Esophagus muscularis mucosa (tissue), 4 donors: ENCODE measurements at regions not wholly inside any gene's neighbourhood (a gene's known extent, or its start where the extent isn't known, plus 50 kb on each side); places are given as distances from the start of the nearest gene placed in this dataset.
A peak's percentile ranks its signal among the peaks of the same experiment; 100 is the strongest.

ENCODE experiments used
- DNase-seq: peaks from one replicate; pipeline ENCODE4 v3.0.0-alpha.2; 2017; ENCODE audit errors: extremely low spot score
- H3K27ac ChIP-seq, 4 donors: fragments of 200-600 bp; sonication (generic); replicated peaks in 1 of 4; 1 replicate in 3 of 4; 2 replicates in 1 of 4; pipeline ENCODE4 v1.5.1; 2016 to 2019; ENCODE audit warnings: mild to moderate bottlenecking in 1 of 4
- H3K27me3 ChIP-seq, 4 donors: fragments of 200-600 bp; sonication (generic); one replicate each; pipeline versions ENCODE4 v1.5.1 to v1.6.0; 2016 to 2019
- H3K36me3 ChIP-seq, 4 donors: fragments of 200-600 bp; sonication (generic); one replicate each; pipeline ENCODE4 v1.5.1; 2016 to 2019
- H3K4me1 ChIP-seq, 4 donors: fragments of 200-600 bp; sonication (generic); one replicate each; pipeline ENCODE4 v1.5.1; 2016 to 2019
- H3K4me3 ChIP-seq, 4 donors: fragments of 200-600 bp; sonication (generic); 1 replicate in 2 of 4; 2 replicates in 2 of 4; pipeline ENCODE4 v1.5.1; 2016 to 2019; ENCODE audit warnings: mild to moderate bottlenecking in 4 of 4, moderate library complexity in 1 of 4
- H3K9me3 ChIP-seq, 4 donors: fragments of 200-600 bp; sonication (generic); 1 replicate in 3 of 4; 2 replicates in 1 of 4; pipeline ENCODE4 v1.5.1; 2016 to 2019
- EP300 ChIP-seq: sonication (generic); formaldehyde crosslinking; IDR thresholded peaks from one replicate; pipeline ENCODE4 v1.6.1; 2017; ENCODE audit warnings: antibody characterized with exemption
- POLR2A ChIP-seq: fragments of 450-650 bp; IDR thresholded peaks from one replicate; pipeline ENCODE4 v1.6.1; 2017; ENCODE audit warnings: antibody characterized with exemption, moderate library complexity, mild to moderate bottlenecking, low read depth
- POLR2AphosphoS5 ChIP-seq, 2 donors: sonication (generic); formaldehyde crosslinking; IDR thresholded peaks; one replicate each; pipeline ENCODE4 v1.6.1; 2017; ENCODE audit warnings: antibody characterized with exemption in 2 of 2
- whole genome bisulfite sequencing: methylation state at CpG from one replicate; pipeline ENCODE4 v1.1.5; 2018; 5-methylcytosine and 5-hydroxymethylcytosine counted together
- intact Hi-C: fragments of 100-400 bp; cut with DNase I; formaldehyde crosslinking; loops from one replicate; pipeline ENCODE4 v1.15.1; 2023
- TF ChIP-seq, protein P1 (sequence below), 3 experiments: fragments of 200-600 bp in 2 of 3; fragments of 450-650 bp in 1 of 3; sonication (generic) in 2 of 3; IDR thresholded peaks; one replicate each; pipeline ENCODE4 v1.5.1; 2017 to 2019; ENCODE audit warnings: antibody characterized with exemption in 3 of 3, mild to moderate bottlenecking in 2 of 3, moderate library complexity in 1 of 3

DNA sequence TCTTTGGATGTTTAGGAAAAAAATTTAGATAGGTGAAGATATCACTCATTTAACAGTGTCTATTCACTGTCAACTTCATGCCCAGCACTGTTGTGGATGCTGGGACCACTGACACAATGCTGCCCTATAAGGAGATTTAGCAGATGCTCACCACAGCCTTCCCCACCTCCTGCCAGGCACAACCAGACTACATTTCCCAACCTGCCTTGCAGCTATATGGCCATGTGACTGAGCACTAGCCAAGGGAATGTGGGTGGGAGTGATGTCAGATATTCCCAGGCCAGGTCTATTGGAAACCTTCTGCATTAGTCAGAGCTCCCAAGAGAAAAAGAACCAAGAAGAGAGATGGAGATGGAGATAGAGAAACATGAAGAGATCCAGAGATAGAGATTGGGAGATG is 302.6 kb upstream of the TAS2R1 start:
- Histone ChIP-seq H3K36me3 (no peaks in the 10 kb centered on the region), H3K4me1 (no peaks in the 10 kb centered on the region), H3K27me3 (no peaks in the 10 kb centered on the region), H3K9me3 (peaks cover 0 to 5% (median 2%) of the 10 kb centered on the region in 4 donors), H3K4me3 (no peak overlapping the region), H3K27ac (no peak overlapping the region)
- TF ChIP-seq EP300 (no peak), POLR2AphosphoS5 (IDR thresholded peaks at IDR 0.05) (no peak), POLR2A (no peak)
- TF ChIP-seq, protein P1, sequence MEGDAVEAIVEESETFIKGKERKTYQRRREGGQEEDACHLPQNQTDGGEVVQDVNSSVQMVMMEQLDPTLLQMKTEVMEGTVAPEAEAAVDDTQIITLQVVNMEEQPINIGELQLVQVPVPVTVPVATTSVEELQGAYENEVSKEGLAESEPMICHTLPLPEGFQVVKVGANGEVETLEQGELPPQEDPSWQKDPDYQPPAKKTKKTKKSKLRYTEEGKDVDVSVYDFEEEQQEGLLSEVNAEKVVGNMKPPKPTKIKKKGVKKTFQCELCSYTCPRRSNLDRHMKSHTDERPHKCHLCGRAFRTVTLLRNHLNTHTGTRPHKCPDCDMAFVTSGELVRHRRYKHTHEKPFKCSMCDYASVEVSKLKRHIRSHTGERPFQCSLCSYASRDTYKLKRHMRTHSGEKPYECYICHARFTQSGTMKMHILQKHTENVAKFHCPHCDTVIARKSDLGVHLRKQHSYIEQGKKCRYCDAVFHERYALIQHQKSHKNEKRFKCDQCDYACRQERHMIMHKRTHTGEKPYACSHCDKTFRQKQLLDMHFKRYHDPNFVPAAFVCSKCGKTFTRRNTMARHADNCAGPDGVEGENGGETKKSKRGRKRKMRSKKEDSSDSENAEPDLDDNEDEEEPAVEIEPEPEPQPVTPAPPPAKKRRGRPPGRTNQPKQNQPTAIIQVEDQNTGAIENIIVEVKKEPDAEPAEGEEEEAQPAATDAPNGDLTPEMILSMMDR (IDR thresholded peaks at IDR 0.05), result no peak
- intact Hi-C loops, result no loop called here
- no peak for DNase-seq

DNA sequence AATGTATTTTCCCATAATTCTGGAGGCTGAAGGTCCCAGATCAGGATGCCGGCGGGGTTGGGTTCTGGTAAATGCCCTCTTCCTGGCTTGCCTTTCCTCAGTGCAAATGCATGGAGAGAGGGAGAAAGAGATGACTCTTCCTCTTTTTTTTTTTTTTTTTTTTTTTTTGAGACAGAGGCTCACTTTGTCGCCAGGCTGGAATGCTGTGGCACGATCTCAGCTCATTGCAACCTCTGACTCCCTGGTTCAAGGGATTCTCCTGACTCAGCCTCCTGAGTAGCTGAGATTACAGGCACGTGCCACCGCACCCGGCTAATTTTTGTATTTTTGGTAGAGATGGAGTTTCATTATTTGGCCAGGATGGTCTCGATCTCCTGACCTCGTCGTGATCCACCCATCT is 300.0 kb upstream of the TAS2R1 start:
- intact Hi-C loops, result no loop called here
- WGBS, result 87% methylated on average over 10 of the region's 10 CpGs
- DNase-seq, result no peak

DNA sequence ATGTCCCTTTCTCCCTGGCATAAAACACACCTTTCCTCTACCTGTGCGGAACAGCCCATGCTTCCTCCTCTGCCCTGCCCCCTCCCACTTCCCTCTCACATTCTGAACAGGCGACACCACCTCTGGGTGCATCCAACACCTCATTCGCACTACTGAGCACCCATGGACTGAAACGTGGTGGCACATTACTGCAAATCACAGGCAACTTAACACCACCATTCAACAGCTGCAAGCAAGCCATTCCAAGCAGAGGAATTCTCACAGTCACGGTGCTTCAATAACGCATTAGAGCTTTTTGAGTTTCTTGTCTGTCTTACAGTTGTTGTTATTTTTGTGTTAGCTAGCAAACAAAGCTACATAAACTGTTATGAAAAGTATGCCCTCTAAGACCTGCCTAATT is 298.2 kb upstream of the TAS2R1 start:
- Histone ChIP-seq H3K27me3 (no peaks in the 10 kb centered on the region), H3K4me1 (no peaks in the 10 kb centered on the region), H3K9me3 (peaks cover 0 to 10% (median 6%) of the 10 kb centered on the region in 4 donors), H3K36me3 (no peaks in the 10 kb centered on the region), H3K27ac (no peak overlapping the region), H3K4me3 (no peak overlapping the region)
- 41% methylated on average over 6 of the region's 6 CpGs for WGBS
- no peak for TF ChIP-seq POLR2AphosphoS5 (IDR thresholded peaks at IDR 0.05)
- peak; percentile 90 for DNase-seq
- intact Hi-C loops, result no loop called here

More for the DNA sequence above, 300.0 kb upstream of the TAS2R1 start:
- TF ChIP-seq EP300 (no peak), POLR2A (no peak), POLR2AphosphoS5 (IDR thresholded peaks at IDR 0.05) (no peak)
- TF ChIP-seq, protein P1 (IDR thresholded peaks at IDR 0.05), result no peak
- Histone ChIP-seq H3K4me1 (no peaks in the 10 kb centered on the region), H3K27ac (no peak overlapping the region), H3K9me3 (peaks cover 0 to 5% (median 2%) of the 10 kb centered on the region in 4 donors), H3K27me3 (no peaks in the 10 kb centered on the region), H3K4me3 (no peak overlapping the region), H3K36me3 (no peaks in the 10 kb centered on the region)

DNA sequence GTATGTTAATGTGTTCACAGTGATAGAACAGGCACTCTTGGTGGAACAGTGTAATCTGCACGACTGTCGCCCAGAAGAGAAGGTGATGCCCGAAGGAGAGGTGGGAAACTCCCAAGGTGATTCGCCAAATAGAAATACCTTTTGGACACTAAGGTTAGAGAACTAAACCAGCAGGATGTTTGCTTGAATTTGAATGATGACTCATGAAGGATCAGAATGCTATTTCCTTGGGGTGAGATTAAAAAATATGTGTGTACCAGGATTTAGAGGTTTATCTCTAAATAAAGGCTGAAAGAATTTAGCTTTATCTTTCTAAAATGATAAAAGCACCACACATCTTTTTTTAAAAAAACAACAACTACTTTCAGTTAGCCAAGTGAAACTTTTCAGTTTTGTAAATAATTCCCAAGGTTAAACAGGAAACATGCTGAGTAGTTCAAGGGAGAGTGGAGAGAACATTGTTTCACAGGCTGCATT is 297.4 kb upstream of the TAS2R1 start:
- TF ChIP-seq POLR2A (no peak), EP300 (no peak), POLR2AphosphoS5 (IDR thresholded peaks at IDR 0.05) (no peak)
- TF ChIP-seq, protein P1 (IDR thresholded peaks at IDR 0.05), result no peak
- 74% methylated on average over 4 of the region's 4 CpGs for WGBS
- no peak overlapping the region for H3K4me3 ChIP-seq

DNA sequence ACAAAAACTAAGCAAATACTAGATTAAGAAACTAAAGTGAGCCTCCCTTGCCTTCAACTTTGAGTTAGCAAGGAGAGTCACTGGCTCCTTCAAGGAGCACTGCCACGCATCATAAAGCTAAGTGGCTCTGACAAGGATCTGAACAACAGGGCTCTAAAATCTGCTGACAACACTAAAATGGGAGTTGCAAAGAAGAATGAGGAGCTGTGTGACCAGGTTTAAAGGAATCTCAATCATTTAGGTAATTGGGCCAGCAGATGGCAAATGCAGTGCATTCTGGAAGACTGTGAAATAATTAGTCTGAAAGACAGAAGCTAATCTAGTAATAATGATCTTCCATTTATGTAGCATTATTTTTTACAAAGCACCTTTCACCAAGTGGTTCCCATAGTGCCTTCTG is 297.0 kb upstream of the TAS2R1 start:
- WGBS, result 96% methylated on average over 1 of the region's 1 CpG
- H3K27me3 ChIP-seq, result no peaks in the 10 kb centered on the region
- H3K4me3 ChIP-seq, result no peak overlapping the region
- no peaks in the 10 kb centered on the region for H3K4me1 ChIP-seq
- DNase-seq, result no peak
- TF ChIP-seq POLR2AphosphoS5 (IDR thresholded peaks at IDR 0.05), result no peak
- TF ChIP-seq, protein P1 (IDR thresholded peaks at IDR 0.05), result no peak
- no peak for TF ChIP-seq EP300
- peaks cover 0 to 20% (median 11%) of the 10 kb centered on the region in 4 donors for H3K9me3 ChIP-seq
- intact Hi-C loops, result no loop called here
- H3K36me3 ChIP-seq, result no peaks in the 10 kb centered on the region
- H3K27ac ChIP-seq, result no peak overlapping the region

More for the DNA sequence above, 297.4 kb upstream of the TAS2R1 start:
- Histone ChIP-seq H3K4me1 (no peaks in the 10 kb centered on the region), H3K36me3 (no peaks in the 10 kb centered on the region), H3K9me3 (peaks cover 0 to 15% (median 11%) of the 10 kb centered on the region in 4 donors), H3K27me3 (no peaks in the 10 kb centered on the region), H3K27ac (no peak overlapping the region)
- intact Hi-C loops, result no loop called here
- no peak for DNase-seq
